Activated CD4-positive, alpha-beta memory T cell treated with anti-CD3 and anti-CD28 coated beads for 36 hours (primary cell): ENCODE measurements at regions not wholly inside any gene's neighbourhood (a gene's known extent, or its start where the extent isn't known, plus 50 kb on each side); places are given as distances from the start of the nearest gene placed in this dataset.
A peak's percentile ranks its signal among the peaks of the same experiment; 100 is the strongest.

Experiments
- CTCF ChIA-PET: fragments of 350-600 bp; sonication (Branson Sonifier 250); formaldehyde crosslinking; loops from one replicate; lab custom pipeline; 2021; ENCODE audit warnings: antibody characterized with exemption, inconsistent platforms; lab: Charles Lee
- POLR2A ChIA-PET: fragments of 350-600 bp; sonication (Branson Sonifier 250); formaldehyde crosslinking; loops from one replicate; lab custom pipeline; 2021; ENCODE audit warnings: antibody characterized with exemption; lab: Charles Lee
- DNase-seq: peaks from one replicate; pipeline ENCODE4 v3.0.0-alpha.2; 2020
- H3K27ac Mint-ChIP-seq: one replicate; pipeline ENCODE4 v1.8.0; 2021; ENCODE audit warnings: mixed read lengths
- H3K27me3 Mint-ChIP-seq: one replicate; pipeline ENCODE4 v1.8.0; 2021; ENCODE audit warnings: mixed read lengths
- H3K36me3 Mint-ChIP-seq: one replicate; pipeline ENCODE4 v1.8.0; 2021; ENCODE audit warnings: mixed read lengths
- H3K4me1 Mint-ChIP-seq: one replicate; pipeline ENCODE4 v1.8.0; 2021; ENCODE audit warnings: low read depth, mixed read lengths
- H3K4me3 Mint-ChIP-seq: one replicate; pipeline ENCODE4 v1.8.0; 2021; ENCODE audit warnings: mild to moderate bottlenecking, mixed read lengths
- H3K9me3 Mint-ChIP-seq: one replicate; pipeline ENCODE4 v1.8.0; 2021; ENCODE audit warnings: mixed read lengths
- intact Hi-C: fragments of 100-400 bp; cut with micrococcal nuclease; formaldehyde crosslinking; loops from one replicate; pipeline ENCODE4 v1.15.1; 2023

- Mint-ChIP-seq H3K4me3 (no peak overlapping the region), H3K36me3 (peaks cover 5% of the 10 kb centered on the region), H3K4me1 (no peaks in the 10 kb centered on the region), H3K27ac (no peak overlapping the region), H3K27me3 (no peaks in the 10 kb centered on the region), H3K9me3 (peaks cover 38% of the 10 kb centered on the region)
- DNase-seq: no peak
- ChIA-PET CTCF (no interaction called here), POLR2A (no interaction called here)
- intact Hi-C loops: no loop called here
Observed at GRCh38 chr19:5254944-5255343, 85.7 kb downstream of the PTPRS start.

- no peak overlapping the region for H3K4me3 Mint-ChIP-seq
- peaks cover 3% of the 10 kb centered on the region for H3K27me3 Mint-ChIP-seq
- ChIA-PET CTCF (no interaction called here), POLR2A (no interaction called here)
- H3K27ac Mint-ChIP-seq: no peak overlapping the region
- peaks cover 38% of the 10 kb centered on the region for H3K9me3 Mint-ChIP-seq
- DNase-seq: no peak
- H3K4me1 Mint-ChIP-seq: no peaks in the 10 kb centered on the region
- intact Hi-C loops: no loop called here
- peaks cover 5% of the 10 kb centered on the region for H3K36me3 Mint-ChIP-seq
Observed at GRCh38 chr19:5254543-5254942, 86.1 kb downstream of the PTPRS start.

- no peak for DNase-seq
- peaks cover 5% of the 10 kb centered on the region for H3K36me3 Mint-ChIP-seq
- intact Hi-C loops: no loop called here
- ChIA-PET POLR2A (no interaction called here), CTCF (no interaction called here)
- H3K9me3 Mint-ChIP-seq: peaks cover 38% of the 10 kb centered on the region
- H3K4me3 Mint-ChIP-seq: no peak overlapping the region
- H3K27me3 Mint-ChIP-seq: peaks cover 4% of the 10 kb centered on the region
- no peaks in the 10 kb centered on the region for H3K4me1 Mint-ChIP-seq
- H3K27ac Mint-ChIP-seq: no peak overlapping the region
Observed at GRCh38 chr19:5253406-5254110, 87.1 kb downstream of the PTPRS start.

GRCh38 chr19:5251096-5252065 is 89.2 kb downstream of the PTPRS start:
- ChIA-PET POLR2A (no interaction called here), CTCF (no interaction called here)
- Mint-ChIP-seq H3K36me3 (peaks cover 5% of the 10 kb centered on the region), H3K4me1 (peaks cover 3% of the 10 kb centered on the region), H3K27ac (no peak overlapping the region), H3K9me3 (peaks cover 32% of the 10 kb centered on the region), H3K4me3 (no peak overlapping the region), H3K27me3 (peaks cover 11% of the 10 kb centered on the region)
- intact Hi-C loops: no loop called here
- no peak for DNase-seq

- CTCF ChIA-PET: no interaction called here
- peaks cover 1% of the 10 kb centered on the region for H3K36me3 Mint-ChIP-seq
- H3K4me1 Mint-ChIP-seq: peaks cover 3% of the 10 kb centered on the region
- intact Hi-C loops: no loop called here
- DNase-seq: no peak
- H3K9me3 Mint-ChIP-seq: peaks cover 20% of the 10 kb centered on the region
- no peak overlapping the region for H3K4me3 Mint-ChIP-seq
- POLR2A ChIA-PET: no interaction called here
- H3K27me3 Mint-ChIP-seq: peaks cover 11% of the 10 kb centered on the region
- no peak overlapping the region for H3K27ac Mint-ChIP-seq
Observed at GRCh38 chr19:5250127-5250659, 90.4 kb downstream of the PTPRS start.

GRCh38 chr19:5249526-5249925 is 91.1 kb downstream of the PTPRS start:
- H3K9me3 Mint-ChIP-seq: peaks cover 14% of the 10 kb centered on the region
- no peaks in the 10 kb centered on the region for H3K36me3 Mint-ChIP-seq
- H3K27me3 Mint-ChIP-seq: peaks cover 11% of the 10 kb centered on the region
- POLR2A ChIA-PET: no interaction called here
- CTCF ChIA-PET: no interaction called here
- intact Hi-C loops: no loop called here
- H3K4me1 Mint-ChIP-seq: peaks cover 3% of the 10 kb centered on the region
- DNase-seq: no peak
- no peak overlapping the region for H3K27ac Mint-ChIP-seq
- H3K4me3 Mint-ChIP-seq: no peak overlapping the region

GRCh38 chr19:5247957-5248705 is 92.5 kb downstream of the PTPRS start:
- Mint-ChIP-seq H3K27ac (no peak overlapping the region), H3K36me3 (no peaks in the 10 kb centered on the region), H3K4me1 (peaks cover 3% of the 10 kb centered on the region), H3K9me3 (no peaks in the 10 kb centered on the region), H3K27me3 (peaks cover 11% of the 10 kb centered on the region), H3K4me3 (no peak overlapping the region)
- intact Hi-C loops: no loop called here
- ChIA-PET CTCF (no interaction called here), POLR2A (no interaction called here)
- no peak for DNase-seq

- POLR2A ChIA-PET: no interaction called here
- no peak overlapping the region for H3K27ac Mint-ChIP-seq
- peak; percentile 36 for DNase-seq
Observed at GRCh38 chr19:5246554-5247155, 94.0 kb downstream of the PTPRS start.

GRCh38 chr19:5245631-5246553 is 94.7 kb downstream of the PTPRS start:
- ChIA-PET CTCF (no interaction called here), POLR2A (no interaction called here)
- Mint-ChIP-seq H3K36me3 (no peaks in the 10 kb centered on the region), H3K27me3 (peaks cover 11% of the 10 kb centered on the region), H3K4me1 (peaks cover 3% of the 10 kb centered on the region), H3K27ac (no peak overlapping the region), H3K4me3 (no peak overlapping the region), H3K9me3 (no peaks in the 10 kb centered on the region)
- intact Hi-C loops: no loop called here
- no peak for DNase-seq

More at GRCh38 chr19:5246554-5247155, 94.0 kb downstream of the PTPRS start:
- Mint-ChIP-seq H3K36me3 (no peaks in the 10 kb centered on the region), H3K4me3 (no peak overlapping the region), H3K4me1 (peaks cover 3% of the 10 kb centered on the region), H3K27me3 (peaks cover 11% of the 10 kb centered on the region), H3K9me3 (no peaks in the 10 kb centered on the region)
- intact Hi-C loops: no loop called here
- CTCF ChIA-PET: no interaction called here

- H3K36me3 Mint-ChIP-seq: no peaks in the 10 kb centered on the region
- H3K27me3 Mint-ChIP-seq: peaks cover 7% of the 10 kb centered on the region
- no peaks in the 10 kb centered on the region for H3K9me3 Mint-ChIP-seq
- no peak overlapping the region for H3K4me3 Mint-ChIP-seq
- ChIA-PET CTCF (no interaction called here), POLR2A (no interaction called here)
- no peak overlapping the region for H3K27ac Mint-ChIP-seq
- H3K4me1 Mint-ChIP-seq: peaks cover 3% of the 10 kb centered on the region
- intact Hi-C loops: no loop called here
- no peak for DNase-seq
Observed at GRCh38 chr19:5244351-5244750, 96.3 kb downstream of the PTPRS start.

- H3K4me1 Mint-ChIP-seq: peaks cover 3% of the 10 kb centered on the region
- H3K27ac Mint-ChIP-seq: no peak overlapping the region
- H3K27me3 Mint-ChIP-seq: peaks cover 7% of the 10 kb centered on the region
- ChIA-PET POLR2A (no interaction called here), CTCF (no interaction called here)
- no peaks in the 10 kb centered on the region for H3K36me3 Mint-ChIP-seq
- no peaks in the 10 kb centered on the region for H3K9me3 Mint-ChIP-seq
- intact Hi-C loops: no loop called here
- no peak overlapping the region for H3K4me3 Mint-ChIP-seq
- no peak for DNase-seq
Observed at GRCh38 chr19:5243878-5244277, 96.7 kb downstream of the PTPRS start.
